Immature natural killer cell (primary cell): ENCODE measurements at regions not wholly inside any gene's neighbourhood (a gene's known extent, or its start where the extent isn't known, plus 50 kb on each side); places are given as distances from the start of the nearest gene placed in this dataset.
"Not testable (repeated sequence)": the region's sequence is repeated elsewhere in the genome, so short reads cannot be mapped to it uniquely, and the experiment has no call there.

Experiments used
- DNase-seq, 3 donors: peaks; one replicate each; pipeline ENCODE4 v3.0.0; 2022; ENCODE audit warnings: mixed read lengths in 1 of 3
- H3K27ac Mint-ChIP-seq, 6 donors: one replicate each; pipeline ENCODE4 v1.8.0; 2020; ENCODE audit warnings: mixed read lengths in 6 of 6, mild to moderate bottlenecking in 5 of 6, inconsistent platforms in 4 of 6, moderate library complexity in 3 of 6
- H3K27me3 Mint-ChIP-seq, 3 donors: one replicate each; pipeline ENCODE4 v1.8.0; 2020 to 2021; ENCODE audit warnings: low read depth in 3 of 3, mild to moderate bottlenecking in 3 of 3, mixed read lengths in 3 of 3, moderate library complexity in 3 of 3, inconsistent platforms in 1 of 3
- H3K36me3 Mint-ChIP-seq, 3 donors: one replicate each; pipeline ENCODE4 v1.8.0; 2020; ENCODE audit warnings: mixed read lengths in 3 of 3, inconsistent platforms in 2 of 3, mild to moderate bottlenecking in 2 of 3
- H3K4me1 Mint-ChIP-seq, 2 donors: one replicate each; pipeline ENCODE4 v1.8.0; 2020; ENCODE audit warnings: inconsistent platforms in 2 of 2, mild to moderate bottlenecking in 2 of 2, mixed read lengths in 2 of 2, moderate library complexity in 1 of 2
- H3K4me3 Mint-ChIP-seq, 5 donors: one replicate each; pipeline ENCODE4 v1.8.0; 2020; ENCODE audit warnings: mild to moderate bottlenecking in 5 of 5, mixed read lengths in 5 of 5, inconsistent platforms in 3 of 5, moderate library complexity in 3 of 5
- H3K9me3 Mint-ChIP-seq, 6 donors: one replicate each; pipeline ENCODE4 v1.8.0; 2020; ENCODE audit warnings: mild to moderate bottlenecking in 6 of 6, mixed read lengths in 6 of 6, inconsistent platforms in 4 of 6, moderate library complexity in 3 of 6

DNA sequence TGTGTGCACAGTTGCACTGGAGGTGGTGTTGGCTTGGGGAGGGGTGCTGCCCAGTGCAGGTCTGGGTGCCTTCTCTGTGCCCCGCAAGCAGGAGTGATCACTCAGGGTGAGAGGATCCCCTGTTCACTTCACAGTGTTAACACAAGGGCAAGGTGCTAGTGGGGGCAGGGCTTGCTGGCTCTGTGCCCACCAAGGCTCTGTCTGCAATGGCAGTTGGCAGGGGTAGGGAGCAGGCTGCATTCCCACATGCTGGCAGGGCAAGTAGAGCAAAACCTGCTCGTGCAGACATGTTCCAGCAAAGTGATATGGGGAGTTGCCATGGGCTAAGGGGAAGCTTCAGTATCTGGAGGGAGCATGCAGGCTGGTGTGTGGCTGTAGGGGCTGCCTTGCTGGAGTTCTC lies 428.0 kb downstream of the ZNF674 start:
- H3K27me3 Mint-ChIP-seq, result peaks cover 0 to 10% (median 0%) of the 10 kb centered on the region in 3 donors
- no peaks in the 10 kb centered on the region for H3K4me1 Mint-ChIP-seq
- no peak for DNase-seq
- H3K9me3 Mint-ChIP-seq, result peaks cover 0 to 6% (median 0%) of the 10 kb centered on the region in 6 donors
- no peak overlapping the region for H3K27ac Mint-ChIP-seq
- H3K36me3 Mint-ChIP-seq, result no peaks in the 10 kb centered on the region
- no peak overlapping the region for H3K4me3 Mint-ChIP-seq

GRCh38 chrX:46087310-46087709 lies 457.9 kb downstream of the ZNF674 start:
- not testable (repeated sequence) for H3K36me3 Mint-ChIP-seq, H3K27ac Mint-ChIP-seq, H3K4me1 Mint-ChIP-seq, H3K9me3 Mint-ChIP-seq, DNase-seq, H3K27me3 Mint-ChIP-seq, H3K4me3 Mint-ChIP-seq

DNA sequence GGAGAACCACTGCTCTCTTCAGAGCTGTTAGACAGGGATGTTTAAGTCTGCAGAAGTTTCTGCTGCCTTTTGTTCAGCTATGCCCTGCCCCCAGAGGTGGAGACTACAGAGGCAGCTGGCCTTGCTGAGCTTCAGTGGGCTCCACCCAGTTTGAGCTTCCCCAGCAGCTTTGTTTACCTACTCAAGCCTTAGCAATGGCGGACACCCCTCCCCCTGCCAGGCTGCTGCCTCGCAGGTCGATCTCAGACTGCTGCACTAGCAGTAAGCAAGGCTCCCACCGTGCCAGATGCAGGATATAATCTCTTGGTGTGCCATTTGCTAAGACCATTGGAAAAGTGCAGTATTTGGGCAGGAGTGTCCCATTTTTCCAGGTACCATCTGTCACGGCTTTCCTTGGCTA lies 465.1 kb downstream of the ZNF674 start:
- not testable (repeated sequence) for H3K27ac Mint-ChIP-seq, H3K9me3 Mint-ChIP-seq, H3K36me3 Mint-ChIP-seq, H3K4me1 Mint-ChIP-seq, H3K4me3 Mint-ChIP-seq, DNase-seq
- peaks cover 3 to 21% (median 3%) of the 10 kb centered on the region in 3 donors for H3K27me3 Mint-ChIP-seq

DNA sequence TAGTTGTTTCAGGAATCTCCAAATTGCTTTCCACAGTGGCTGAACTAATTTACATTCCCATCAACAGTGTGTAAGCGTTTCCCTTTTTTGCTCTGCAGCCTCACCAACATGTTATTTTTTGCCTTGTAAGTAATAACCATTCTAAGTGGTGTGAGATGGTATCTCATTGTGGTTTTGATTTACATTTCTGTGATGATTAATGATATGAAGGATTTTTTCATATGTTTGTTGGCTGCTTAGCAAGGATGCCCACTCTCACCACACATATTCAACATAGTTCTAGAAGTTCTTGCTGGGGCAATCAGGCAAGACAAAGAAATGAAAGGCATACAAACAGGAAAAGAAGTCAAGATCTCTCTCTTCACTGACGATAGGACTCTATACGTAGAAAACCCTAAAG lies 472.4 kb downstream of the ZNF674 start:
- H3K27ac Mint-ChIP-seq, result no peak overlapping the region
- no peaks in the 10 kb centered on the region for H3K36me3 Mint-ChIP-seq
- H3K4me3 Mint-ChIP-seq, result no peak overlapping the region
- H3K9me3 Mint-ChIP-seq, result no peaks in the 10 kb centered on the region
- peaks cover 0 to 10% (median 3%) of the 10 kb centered on the region in 3 donors for H3K27me3 Mint-ChIP-seq
- DNase-seq, result no peak
- no peaks in the 10 kb centered on the region for H3K4me1 Mint-ChIP-seq

DNA sequence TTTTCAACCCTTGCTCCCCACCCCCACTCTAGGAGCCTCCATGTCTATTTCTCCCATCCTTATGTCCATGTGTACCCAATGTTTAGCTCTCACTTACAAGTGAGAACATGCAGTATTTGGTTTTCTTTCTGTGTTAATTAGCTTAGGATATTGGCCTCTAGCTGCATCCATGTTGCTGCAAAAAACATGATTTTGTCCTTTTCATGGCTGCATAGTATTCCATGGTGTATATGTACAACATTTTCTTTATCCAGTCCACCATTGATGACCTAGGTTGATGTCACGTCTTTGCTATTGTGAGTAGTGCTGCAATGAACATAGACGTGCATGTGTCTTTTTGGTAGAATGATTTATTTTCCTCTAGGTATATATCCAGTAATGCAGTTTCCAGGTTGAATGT lies 472.8 kb downstream of the ZNF674 start:
- Mint-ChIP-seq H3K27ac (no peak overlapping the region), H3K4me1 (no peaks in the 10 kb centered on the region), H3K4me3 (no peak overlapping the region), H3K27me3 (peaks cover 0 to 6% (median 3%) of the 10 kb centered on the region in 3 donors), H3K36me3 (no peaks in the 10 kb centered on the region), H3K9me3 (no peaks in the 10 kb centered on the region)
- DNase-seq, result no peak

GRCh38 chrX:46070421-46070820 lies 474.8 kb downstream of the ZNF674 start:
- Mint-ChIP-seq H3K4me3 (no peak overlapping the region), H3K27ac (no peak overlapping the region), H3K36me3 (no peaks in the 10 kb centered on the region), H3K27me3 (peaks cover 0 to 3% (median 0%) of the 10 kb centered on the region in 3 donors), H3K9me3 (no peaks in the 10 kb centered on the region), H3K4me1 (no peaks in the 10 kb centered on the region)
- DNase-seq, result no peak

DNA sequence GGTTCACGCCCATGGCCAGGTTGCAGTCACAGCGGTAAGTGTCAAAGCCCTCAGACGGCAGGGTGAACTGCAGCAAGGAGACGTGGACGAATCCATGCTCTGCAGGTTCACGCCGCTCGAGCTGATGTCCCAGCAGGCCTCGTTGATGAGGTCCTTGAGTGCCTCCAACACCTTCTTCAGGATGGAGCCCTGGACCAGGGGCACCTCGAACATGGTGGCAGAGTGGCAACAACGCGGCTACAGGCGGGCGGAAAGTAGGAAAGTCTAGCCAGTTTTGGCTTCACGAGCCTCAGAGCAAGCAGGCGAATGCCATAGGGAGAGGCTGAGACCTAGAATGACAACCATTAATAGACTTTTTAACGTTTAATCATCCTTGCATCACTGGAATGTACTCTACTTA lies 485.9 kb downstream of the ZNF674 start:
- Mint-ChIP-seq H3K4me1 (no peaks in the 10 kb centered on the region), H3K27ac (no peak overlapping the region), H3K4me3 (no peak overlapping the region), H3K27me3 (peaks cover 0 to 15% (median 8%) of the 10 kb centered on the region in 3 donors), H3K9me3 (peaks cover 0 to 8% (median 0%) of the 10 kb centered on the region in 6 donors), H3K36me3 (no peaks in the 10 kb centered on the region)
- no peak for DNase-seq

DNA sequence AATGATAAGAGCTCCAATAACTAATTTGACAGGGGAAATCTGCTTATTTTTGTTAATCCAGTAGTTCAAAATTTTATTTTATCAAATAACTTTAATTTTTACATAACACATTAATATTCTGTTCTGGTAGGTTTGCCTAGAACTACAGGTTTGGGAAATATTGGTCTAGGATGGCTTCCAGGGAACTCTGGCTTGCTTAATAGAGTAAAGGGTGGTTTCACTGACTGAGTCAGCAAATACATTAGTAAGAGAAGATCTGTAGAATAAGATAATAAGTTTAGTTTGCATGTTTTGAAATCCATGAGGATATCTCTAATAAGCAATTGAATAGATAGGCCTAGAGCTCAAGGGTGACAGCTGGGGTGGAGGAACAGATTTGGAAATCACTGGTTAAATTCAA lies 500.7 kb downstream of the ZNF674 start:
- Mint-ChIP-seq H3K4me1 (no peaks in the 10 kb centered on the region), H3K36me3 (peaks cover 0 to 6% (median 3%) of the 10 kb centered on the region in 3 donors), H3K9me3 (peaks cover 0 to 9% (median 0%) of the 10 kb centered on the region in 6 donors), H3K4me3 (no peak overlapping the region), H3K27ac (no peak overlapping the region), H3K27me3 (peaks cover 2 to 12% (median 5%) of the 10 kb centered on the region in 3 donors)
- DNase-seq, result no peak

GRCh38 chrX:46040001-46040400 lies 505.2 kb downstream of the ZNF674 start:
- Mint-ChIP-seq H3K4me3 (no peak overlapping the region), H3K27me3 (peaks cover 0 to 14% (median 2%) of the 10 kb centered on the region in 3 donors), H3K4me1 (no peaks in the 10 kb centered on the region), H3K9me3 (peaks cover 0 to 9% (median 0%) of the 10 kb centered on the region in 6 donors), H3K36me3 (peaks cover 0 to 6% (median 3%) of the 10 kb centered on the region in 3 donors), H3K27ac (no peak overlapping the region)
- no peak for DNase-seq

DNA sequence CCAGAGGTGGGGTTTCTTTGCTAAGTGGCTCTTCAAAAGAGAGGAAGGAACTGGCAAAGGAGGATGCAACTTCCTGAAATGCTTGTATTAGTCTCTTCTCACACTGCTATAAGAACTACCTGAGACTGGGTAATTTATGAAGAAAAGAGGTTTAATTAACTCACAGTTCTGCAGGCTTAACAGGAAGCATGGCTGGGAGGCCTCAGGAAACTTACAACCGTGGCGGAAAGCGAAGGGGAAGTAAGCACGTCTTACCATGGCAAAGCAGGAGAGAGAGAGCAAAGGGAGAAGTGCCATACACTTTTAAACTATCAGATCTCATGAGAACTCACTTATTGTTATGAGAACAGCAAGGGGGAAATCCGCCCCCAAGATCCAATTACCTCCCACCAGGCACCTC lies 505.7 kb downstream of the ZNF674 start:
- H3K9me3 Mint-ChIP-seq, result peaks cover 0 to 9% (median 0%) of the 10 kb centered on the region in 6 donors

DNA sequence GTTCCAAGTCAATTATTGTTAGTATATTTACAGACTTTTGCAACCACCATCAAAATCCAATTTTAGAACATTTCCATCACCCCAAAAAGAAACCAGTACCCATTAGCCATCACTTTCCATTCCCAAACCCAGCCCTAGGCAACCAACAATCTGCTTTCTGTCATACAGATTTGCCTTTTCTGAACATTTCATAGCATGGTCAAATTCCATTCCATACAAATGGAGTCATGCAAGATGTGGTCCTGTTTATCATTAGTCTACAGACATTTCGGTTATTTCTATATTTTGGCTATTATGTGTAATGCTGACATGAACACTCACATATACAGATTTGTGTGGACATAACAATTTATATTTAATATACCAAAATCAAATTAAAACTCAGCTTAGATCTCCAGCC lies 508.7 kb downstream of the ZNF674 start:
- H3K9me3 Mint-ChIP-seq, result peaks cover 0 to 6% (median 0%) of the 10 kb centered on the region in 6 donors
- H3K4me3 Mint-ChIP-seq, result no peak overlapping the region
- no peak overlapping the region for H3K27ac Mint-ChIP-seq
- H3K4me1 Mint-ChIP-seq, result no peaks in the 10 kb centered on the region
- peaks cover 0 to 3% (median 2%) of the 10 kb centered on the region in 3 donors for H3K36me3 Mint-ChIP-seq
- H3K27me3 Mint-ChIP-seq, result peaks cover 0 to 13% (median 0%) of the 10 kb centered on the region in 3 donors
- no peak for DNase-seq

More for the DNA sequence above, 505.7 kb downstream of the ZNF674 start:
- no peak for DNase-seq
- no peak overlapping the region for H3K27ac Mint-ChIP-seq
- peaks cover 0 to 6% (median 3%) of the 10 kb centered on the region in 3 donors for H3K36me3 Mint-ChIP-seq
- H3K4me1 Mint-ChIP-seq, result no peaks in the 10 kb centered on the region
- H3K27me3 Mint-ChIP-seq, result peaks cover 0 to 14% (median under 1%) of the 10 kb centered on the region in 3 donors
- no peak overlapping the region for H3K4me3 Mint-ChIP-seq

DNA sequence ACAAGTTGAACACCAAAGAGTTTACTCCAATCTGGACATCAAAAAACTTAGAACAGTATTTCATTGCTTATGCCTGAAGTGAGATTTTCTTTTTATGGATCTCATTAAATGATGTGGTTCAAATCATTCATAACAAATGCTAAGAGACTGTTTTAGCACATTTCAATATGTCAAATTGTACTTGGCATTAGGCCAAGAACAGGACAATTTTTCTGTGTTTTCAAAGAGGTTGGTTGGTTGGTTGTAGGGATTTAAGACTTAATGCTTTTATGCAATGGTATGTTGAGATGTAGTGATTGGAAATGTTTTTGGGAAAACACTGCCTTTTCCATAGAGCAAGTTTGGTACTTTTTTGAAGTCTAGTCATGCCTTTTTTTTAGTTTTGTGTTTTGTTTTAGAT lies 510.4 kb downstream of the ZNF674 start:
- Mint-ChIP-seq H3K36me3 (no peaks in the 10 kb centered on the region), H3K9me3 (no peaks in the 10 kb centered on the region), H3K27me3 (peaks cover 0 to 8% (median 0%) of the 10 kb centered on the region in 3 donors), H3K4me3 (no peak overlapping the region), H3K27ac (no peak overlapping the region), H3K4me1 (no peaks in the 10 kb centered on the region)
- DNase-seq, result no peak

DNA sequence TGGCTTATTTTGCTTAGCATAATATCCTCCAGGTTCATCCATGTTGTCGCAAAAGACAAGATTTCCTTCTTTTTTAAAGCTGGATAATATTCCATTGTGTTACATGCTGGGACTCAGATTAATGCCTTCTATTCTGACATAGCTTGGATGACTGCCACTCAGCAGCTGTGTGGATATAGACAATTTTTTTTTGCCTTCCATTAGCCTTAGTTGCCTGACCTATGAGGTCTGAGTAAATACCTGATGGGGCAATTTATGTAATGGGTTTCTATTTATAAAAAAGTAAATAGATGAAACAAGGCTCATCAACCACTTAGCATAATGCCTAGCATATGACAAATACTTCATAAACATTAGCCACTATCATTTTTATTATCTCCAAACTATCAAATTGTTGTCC lies 515.4 kb downstream of the ZNF674 start:
- no peak overlapping the region for H3K27ac Mint-ChIP-seq
- H3K4me1 Mint-ChIP-seq, result no peaks in the 10 kb centered on the region
- no peaks in the 10 kb centered on the region for H3K9me3 Mint-ChIP-seq

DNA sequence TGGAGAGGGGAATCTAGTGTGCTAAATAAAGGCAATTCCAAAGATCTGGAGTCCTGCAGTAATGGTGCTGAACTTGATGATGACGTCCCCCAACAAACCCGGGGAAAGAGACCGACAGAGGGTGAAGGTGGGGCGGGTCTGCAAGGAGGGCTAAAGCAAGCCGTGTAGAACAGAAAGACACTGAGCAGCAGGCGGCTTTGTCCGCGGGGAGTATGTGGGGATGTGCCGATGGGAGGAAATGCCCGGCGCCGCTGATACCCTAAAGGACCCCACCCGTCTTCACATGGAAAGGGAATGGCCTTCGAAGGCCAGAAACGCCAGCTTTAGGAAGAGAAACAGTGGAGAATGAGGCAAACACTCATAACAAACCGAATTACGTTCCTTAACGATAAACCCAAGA lies 528.9 kb downstream of the ZNF674 start:
- H3K36me3 Mint-ChIP-seq, result no peaks in the 10 kb centered on the region
- no peak overlapping the region for H3K27ac Mint-ChIP-seq
- DNase-seq, result no peak
- no peaks in the 10 kb centered on the region for H3K4me1 Mint-ChIP-seq
- H3K9me3 Mint-ChIP-seq, result no peaks in the 10 kb centered on the region
- peaks cover 0 to 10% (median 2%) of the 10 kb centered on the region in 3 donors for H3K27me3 Mint-ChIP-seq
- no peak overlapping the region for H3K4me3 Mint-ChIP-seq

More for the DNA sequence above, 515.4 kb downstream of the ZNF674 start:
- H3K27me3 Mint-ChIP-seq, result peaks cover 0 to 3% (median 2%) of the 10 kb centered on the region in 3 donors
- no peak for DNase-seq
- H3K4me3 Mint-ChIP-seq, result no peak overlapping the region
- no peaks in the 10 kb centered on the region for H3K36me3 Mint-ChIP-seq

- Mint-ChIP-seq H3K4me3 (no peak overlapping the region), H3K4me1 (no peaks in the 10 kb centered on the region), H3K9me3 (no peaks in the 10 kb centered on the region), H3K36me3 (no peaks in the 10 kb centered on the region), H3K27ac (no peak overlapping the region), H3K27me3 (peaks cover 0 to 7% (median 2%) of the 10 kb centered on the region in 3 donors)
- DNase-seq, result no peak
Measured at GRCh38 chrX:46015653-46016052, 529.6 kb downstream of the ZNF674 start.
